HEK293 (cell line): ENCODE measurements at regions not wholly inside any gene's neighbourhood (a gene's known extent, or its start where the extent isn't known, plus 50 kb on each side); places are given as distances from the start of the nearest gene placed in this dataset.

Source experiments
- CTCF ChIA-PET: fragments of 350-600 bp; formaldehyde crosslinking; extraction: SDS; loops from one replicate; lab custom pipeline; 2021; ENCODE audit warnings: antibody characterized with exemption; lab: Yijun Ruan, JAX
- POLR2A ChIA-PET: fragments of 300-600 bp; formaldehyde crosslinking; extraction: SDS; loops from one replicate; lab custom pipeline; 2020; ENCODE audit warnings: antibody characterized with exemption, inconsistent platforms; lab: Yijun Ruan, JAX
- H3K27ac ChIP-seq: fragments of 200-500 bp; sonication (Bioruptor generic); 2 replicates; pipeline ENCODE4 v1.5.1; 2014; ENCODE audit warnings: low read depth, low read length, control low read depth, inconsistent platforms; ENCODE audit errors: extremely low read depth
- H3K36me3 ChIP-seq, 2 experiments: fragments of 200-500 bp in 1 of 2; sonication (Bioruptor generic) in 1 of 2; 1 replicate in 1 of 2; 2 replicates in 1 of 2; pipeline ENCODE4 v1.5.1; 2014 to 2017; ENCODE audit warnings: inconsistent platforms in 2 of 2, low read length in 2 of 2; ENCODE audit not compliant: control insufficient read depth in 2 of 2, insufficient read depth in 1 of 2
- H3K4me1 ChIP-seq: fragments of 200-500 bp; sonication (Bioruptor generic); 2 replicates; pipeline ENCODE4 v1.5.1; 2014; ENCODE audit warnings: mild to moderate bottlenecking, low read length, inconsistent platforms; ENCODE audit not compliant: control insufficient read depth, insufficient read depth
- H3K4me3 ChIP-seq: 2 replicates; pipeline ENCODE4 v1.5.1; 2011; ENCODE audit warnings: low read depth, mild to moderate bottlenecking, control low read depth, low read length, moderate library complexity
- H3K9me3 ChIP-seq: fragments of 200-500 bp; sonication (Bioruptor generic); 2 replicates; pipeline ENCODE4 v1.5.1; 2014; ENCODE audit warnings: low read depth, low read length, inconsistent platforms; ENCODE audit not compliant: control insufficient read depth, insufficient read depth
- EGR2 ChIP-seq: fragments of 450-650 bp; formaldehyde crosslinking; IDR thresholded peaks from 2 replicates; pipeline ENCODE4 v1.5.1; 2016; ENCODE audit warnings: low read depth, missing biosample characterization, missing genetic modification characterization
- FEZF1 ChIP-seq: fragments of 450-650 bp; formaldehyde crosslinking; IDR thresholded peaks from 2 replicates; pipeline ENCODE4 v1.5.1; 2016; ENCODE audit warnings: missing biosample characterization, missing genetic modification characterization
- GLIS1 ChIP-seq: fragments of 450-650 bp; formaldehyde crosslinking; IDR thresholded peaks from 2 replicates; pipeline ENCODE4 v1.5.1; 2016; ENCODE audit warnings: missing biosample characterization, missing genetic modification characterization
- GLIS2 ChIP-seq: fragments of 450-650 bp; formaldehyde crosslinking; IDR thresholded peaks from 2 replicates; pipeline ENCODE4 v1.5.1; 2016; ENCODE audit warnings: missing biosample characterization, missing genetic modification characterization
- KLF1 ChIP-seq: fragments of 450-650 bp; formaldehyde crosslinking; IDR thresholded peaks from 2 replicates; pipeline ENCODE4 v1.5.1; 2016; ENCODE audit warnings: missing biosample characterization, missing genetic modification characterization
- MYNN ChIP-seq: fragments of 450-650 bp; formaldehyde crosslinking; IDR thresholded peaks from 2 replicates; pipeline ENCODE4 v1.5.1; 2016; ENCODE audit warnings: missing biosample characterization, missing genetic modification characterization, borderline replicate concordance
- PRDM1 ChIP-seq: fragments of 450-650 bp; formaldehyde crosslinking; IDR thresholded peaks from 2 replicates; pipeline ENCODE4; 2016; ENCODE audit warnings: missing biosample characterization, missing genetic modification characterization
- REPIN1 ChIP-seq: fragments of 450-650 bp; formaldehyde crosslinking; IDR thresholded peaks from 2 replicates; pipeline ENCODE4 v1.5.1; 2017; ENCODE audit warnings: missing biosample characterization, missing genetic modification characterization, low read depth
- ZFHX2 ChIP-seq: fragments of 450-650 bp; formaldehyde crosslinking; conservative IDR thresholded peaks from 2 replicates; pipeline ENCODE4 v1.5.1; 2016; ENCODE audit warnings: missing biosample characterization, missing genetic modification characterization
- ZNF10 ChIP-seq: fragments of 450-650 bp; formaldehyde crosslinking; IDR thresholded peaks from 2 replicates; pipeline ENCODE4 v1.5.1; 2017; ENCODE audit warnings: missing biosample characterization, missing genetic modification characterization
- ZNF146 ChIP-seq: fragments of 450-650 bp; formaldehyde crosslinking; IDR thresholded peaks from 2 replicates; pipeline ENCODE4 v1.5.1; 2016; ENCODE audit warnings: missing biosample characterization, missing genetic modification characterization
- ZNF248 ChIP-seq: fragments of 450-650 bp; formaldehyde crosslinking; IDR thresholded peaks from 2 replicates; pipeline ENCODE4 v1.5.1; 2017; ENCODE audit warnings: missing biosample characterization, missing genetic modification characterization
- ZNF341 ChIP-seq: fragments of 450-650 bp; formaldehyde crosslinking; IDR thresholded peaks from 2 replicates; pipeline ENCODE4; 2016; ENCODE audit warnings: low read depth, missing biosample characterization, missing genetic modification characterization
- ZNF366 ChIP-seq: fragments of 450-650 bp; formaldehyde crosslinking; conservative IDR thresholded peaks from 2 replicates; pipeline ENCODE4 v1.5.1; 2016; ENCODE audit warnings: missing biosample characterization, missing genetic modification characterization
- ZNF529 ChIP-seq: fragments of 450-650 bp; formaldehyde crosslinking; IDR thresholded peaks from 2 replicates; pipeline ENCODE4 v1.5.1; 2017; ENCODE audit warnings: missing genetic modification characterization, missing biosample characterization; ENCODE audit not compliant: insufficient replicate concordance
- ZNF621 ChIP-seq: fragments of 450-650 bp; formaldehyde crosslinking; IDR thresholded peaks from 2 replicates; pipeline ENCODE4 v1.5.1; 2017; ENCODE audit warnings: missing biosample characterization, missing genetic modification characterization
- ZNF624 ChIP-seq: fragments of 450-650 bp; formaldehyde crosslinking; IDR thresholded peaks from 2 replicates; pipeline ENCODE4 v1.5.1; 2017; ENCODE audit warnings: missing biosample characterization, missing genetic modification characterization
- ZNF76 ChIP-seq: fragments of 450-650 bp; formaldehyde crosslinking; IDR thresholded peaks from 2 replicates; pipeline ENCODE4; 2016; ENCODE audit warnings: low read depth, missing biosample characterization, missing genetic modification characterization, borderline replicate concordance
- ZNF777 ChIP-seq: fragments of 450-650 bp; formaldehyde crosslinking; IDR thresholded peaks from 2 replicates; pipeline ENCODE4 v1.5.1; 2017; ENCODE audit warnings: missing biosample characterization, missing genetic modification characterization, borderline replicate concordance
- ZNF792 ChIP-seq: fragments of 450-650 bp; formaldehyde crosslinking; IDR thresholded peaks from 2 replicates; pipeline ENCODE4 v1.5.1; 2016; ENCODE audit warnings: missing biosample characterization, missing genetic modification characterization
- ZSCAN30 ChIP-seq: fragments of 450-650 bp; IDR thresholded peaks from 2 replicates; pipeline ENCODE4 v1.5.1; 2018; ENCODE audit warnings: missing biosample characterization, mild to moderate bottlenecking, missing genetic modification characterization, moderate library complexity
- TF ChIP-seq, protein P1 (sequence below): fragments of 450-650 bp; formaldehyde crosslinking; IDR thresholded peaks from 2 replicates; pipeline ENCODE4 v1.5.1; 2016; ENCODE audit warnings: missing biosample characterization, missing genetic modification characterization
- TF ChIP-seq, protein P2 (sequence below): fragments of 450-650 bp; formaldehyde crosslinking; IDR thresholded peaks from 2 replicates; pipeline ENCODE4 v1.5.1; 2017; ENCODE audit warnings: missing biosample characterization, mild to moderate bottlenecking, missing genetic modification characterization, moderate library complexity
- TF ChIP-seq, protein P3 (sequence below): fragments of 450-650 bp; formaldehyde crosslinking; IDR thresholded peaks from 2 replicates; pipeline ENCODE4 v1.5.1; 2017; ENCODE audit warnings: missing biosample characterization, missing genetic modification characterization

DNA sequence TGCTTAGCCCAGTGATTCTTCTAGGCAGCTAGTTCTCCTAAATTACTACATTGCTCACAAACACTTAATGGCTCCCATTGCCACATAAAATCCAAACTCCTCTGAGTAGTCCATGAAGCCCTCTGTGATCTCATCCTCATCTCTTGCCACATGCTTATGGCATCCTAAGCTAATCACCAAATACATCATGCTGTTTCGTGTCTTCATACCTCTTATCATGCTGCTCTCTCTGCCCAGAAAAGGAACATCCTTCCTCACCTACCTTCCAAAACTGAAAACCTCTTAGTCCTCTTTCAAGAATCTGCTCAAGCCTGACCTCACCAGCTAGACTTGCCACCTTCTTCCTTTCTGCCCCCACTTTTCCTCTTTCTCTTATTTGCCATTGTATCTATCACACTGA, 108.5 kb downstream of the DUSP6 start:
- TF ChIP-seq, protein P1, sequence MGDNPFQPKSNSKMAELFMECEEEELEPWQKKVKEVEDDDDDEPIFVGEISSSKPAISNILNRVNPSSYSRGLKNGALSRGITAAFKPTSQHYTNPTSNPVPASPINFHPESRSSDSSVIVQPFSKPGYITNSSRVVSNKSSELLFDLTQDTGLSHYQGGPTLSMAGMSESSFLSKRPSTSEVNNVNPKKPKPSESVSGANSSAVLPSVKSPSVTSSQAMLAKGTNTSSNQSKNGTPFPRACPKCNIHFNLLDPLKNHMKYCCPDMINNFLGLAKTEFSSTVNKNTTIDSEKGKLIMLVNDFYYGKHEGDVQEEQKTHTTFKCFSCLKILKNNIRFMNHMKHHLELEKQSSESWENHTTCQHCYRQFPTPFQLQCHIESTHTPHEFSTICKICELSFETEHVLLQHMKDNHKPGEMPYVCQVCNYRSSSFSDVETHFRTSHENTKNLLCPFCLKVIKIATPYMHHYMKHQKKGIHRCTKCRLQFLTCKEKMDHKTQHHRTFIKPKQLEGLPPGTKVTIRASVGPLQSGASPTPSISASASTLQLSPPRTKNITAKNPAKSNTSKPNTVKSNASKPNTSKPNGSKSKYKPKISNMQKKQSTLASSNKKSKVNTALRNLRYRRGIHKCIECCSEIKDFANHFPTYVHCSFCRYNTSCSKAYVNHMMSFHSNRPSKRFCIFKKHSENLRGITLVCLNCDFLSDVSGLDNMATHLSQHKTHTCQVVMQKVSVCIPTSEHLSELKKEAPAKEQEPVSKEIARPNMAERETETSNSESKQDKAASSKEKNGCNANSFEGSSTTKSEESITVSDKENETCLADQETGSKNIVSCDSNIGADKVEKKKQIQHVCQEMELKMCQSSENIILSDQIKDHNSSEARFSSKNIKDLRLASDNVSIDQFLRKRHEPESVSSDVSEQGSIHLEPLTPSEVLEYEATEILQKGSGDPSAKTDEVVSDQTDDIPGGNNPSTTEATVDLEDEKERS (tag by site-specific recombination) = no peak
- TF ChIP-seq ZNF777 (tag by site-specific recombination) (no peak), ZNF621 (tag by site-specific recombination) (no peak), ZNF529 (tag by site-specific recombination) (no peak)
- H3K4me3 ChIP-seq = no peak overlapping the region
- no peaks in the 10 kb centered on the region for H3K9me3 ChIP-seq
- ChIA-PET CTCF (interaction anchor here (1.2 kb wide), 1 partner anchor 13 kb away, joined by 3 read pairs; no protein-coding TSS in a partner anchor), POLR2A (no interaction called here)
- H3K36me3 ChIP-seq = no peaks in the 10 kb centered on the region
- H3K27ac ChIP-seq = no peak overlapping the region
- H3K4me1 ChIP-seq = 0 out of 2 replicates have a peak, but pooled peaks cover 2% of the 10 kb centered on the region

DNA sequence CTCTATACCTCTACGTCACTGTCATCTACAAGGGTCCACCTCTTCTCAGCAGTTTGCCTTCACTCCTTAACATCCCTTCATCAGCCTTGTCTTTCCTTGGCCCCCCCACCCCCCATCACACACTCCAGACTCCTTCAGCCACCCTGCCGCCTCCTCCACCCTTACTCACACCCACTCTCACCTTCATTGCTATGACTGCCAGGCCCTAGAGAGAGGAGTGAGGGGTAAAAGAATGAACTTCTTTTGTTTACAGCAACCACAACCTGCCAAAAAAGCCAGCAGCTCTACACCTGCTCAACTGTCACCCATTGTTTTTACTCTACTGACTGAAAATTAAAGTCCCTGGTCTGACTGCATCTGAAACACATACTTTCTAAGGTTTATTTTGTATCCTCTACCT, 112.8 kb downstream of the DUSP6 start:
- POLR2A ChIA-PET = no interaction called here
- H3K36me3 ChIP-seq = no peaks in the 10 kb centered on the region
- no peak overlapping the region for H3K4me3 ChIP-seq
- H3K27ac ChIP-seq = no peak overlapping the region
- H3K4me1 ChIP-seq = no peaks in the 10 kb centered on the region
- H3K9me3 ChIP-seq = no peaks in the 10 kb centered on the region
- TF ChIP-seq EGR2 (tag by site-specific recombination) (peak; percentile 48), FEZF1 (tag by site-specific recombination) (no peak), ZFHX2 (tag by site-specific recombination) (peak; percentile 73)
- CTCF ChIA-PET = no interaction called here

DNA sequence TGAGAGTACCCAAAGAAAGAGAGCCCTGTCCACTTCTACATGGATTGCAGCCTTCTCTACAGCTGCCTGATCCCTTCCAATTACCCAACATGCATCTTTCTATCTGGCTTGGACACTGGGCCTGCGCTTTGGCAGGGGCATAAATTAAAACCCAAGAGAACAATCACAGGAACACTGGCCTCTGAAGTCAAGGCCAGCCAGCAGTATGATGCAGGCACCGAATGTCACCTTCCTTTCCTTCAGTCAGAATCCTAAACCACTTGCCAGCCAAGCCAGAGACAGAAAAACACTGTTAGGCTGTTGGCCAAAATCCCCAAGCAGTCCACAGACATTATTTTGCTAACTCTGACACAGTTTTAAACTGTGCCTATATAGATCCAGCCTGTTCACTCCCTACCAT, 113.7 kb downstream of the DUSP6 start:
- H3K4me1 ChIP-seq = no peaks in the 10 kb centered on the region
- no peak overlapping the region for H3K27ac ChIP-seq
- H3K36me3 ChIP-seq = no peaks in the 10 kb centered on the region
- no peak overlapping the region for H3K4me3 ChIP-seq
- no peak for TF ChIP-seq ZNF341 (tag by site-specific recombination)
- TF ChIP-seq, protein P2, sequence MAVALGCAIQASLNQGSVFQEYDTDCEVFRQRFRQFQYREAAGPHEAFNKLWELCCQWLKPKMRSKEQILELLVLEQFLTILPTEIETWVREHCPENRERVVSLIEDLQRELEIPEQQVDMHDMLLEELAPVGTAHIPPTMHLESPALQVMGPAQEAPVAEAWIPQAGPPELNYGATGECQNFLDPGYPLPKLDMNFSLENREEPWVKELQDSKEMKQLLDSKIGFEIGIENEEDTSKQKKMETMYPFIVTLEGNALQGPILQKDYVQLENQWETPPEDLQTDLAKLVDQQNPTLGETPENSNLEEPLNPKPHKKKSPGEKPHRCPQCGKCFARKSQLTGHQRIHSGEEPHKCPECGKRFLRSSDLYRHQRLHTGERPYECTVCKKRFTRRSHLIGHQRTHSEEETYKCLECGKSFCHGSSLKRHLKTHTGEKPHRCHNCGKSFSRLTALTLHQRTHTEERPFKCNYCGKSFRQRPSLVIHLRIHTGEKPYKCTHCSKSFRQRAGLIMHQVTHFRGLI = peak; percentile 92
- TF ChIP-seq, all 188 proteins: peak for 1
- ChIA-PET CTCF (interaction anchor here (0.7 kb wide), 1 partner anchor 145 kb away, joined by 4 read pairs; no protein-coding TSS in a partner anchor), POLR2A (no interaction called here)
- H3K9me3 ChIP-seq = no peaks in the 10 kb centered on the region

DNA sequence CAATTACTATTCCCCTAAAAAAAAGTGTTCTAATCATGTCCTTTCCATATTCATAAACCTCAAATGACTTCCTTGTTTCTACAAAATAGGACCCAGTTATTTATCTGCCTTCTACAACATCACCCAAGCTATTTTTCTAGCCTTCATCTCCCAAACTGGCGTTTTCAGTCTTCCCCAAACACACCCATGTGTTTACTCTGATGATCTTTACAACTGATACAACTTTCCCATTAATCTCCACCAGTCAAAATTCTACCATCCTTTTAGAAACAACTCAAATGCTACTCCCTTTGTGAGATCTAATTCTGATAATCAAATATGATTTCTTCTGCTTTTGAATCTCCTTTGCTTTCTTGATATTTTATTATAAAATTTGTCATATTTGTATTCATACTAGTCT, 114.5 kb downstream of the DUSP6 start:
- no peaks in the 10 kb centered on the region for H3K36me3 ChIP-seq
- no peaks in the 10 kb centered on the region for H3K9me3 ChIP-seq
- no peak overlapping the region for H3K27ac ChIP-seq
- ChIA-PET POLR2A (no interaction called here), CTCF (interaction anchor here (0.8 to 0.9 kb wide), 2 partner anchors 11 to 220 kb away, joined by 3 to 5 read pairs; no protein-coding TSS in a partner anchor)
- H3K4me1 ChIP-seq = no peaks in the 10 kb centered on the region
- no peak overlapping the region for H3K4me3 ChIP-seq
- TF ChIP-seq REPIN1 (tag by site-specific recombination) (no peak), ZNF529 (tag by site-specific recombination) (no peak), ZNF76 (no peak), KLF1 (no peak), ZNF146 (tag by site-specific recombination) (no peak), ZNF366 (tag by site-specific recombination) (no peak), ZNF10 (no peak), GLIS1 (no peak), PRDM1 (tag by site-specific recombination) (no peak), MYNN (tag by site-specific recombination) (no peak), ZNF248 (tag by site-specific recombination) (no peak), ZSCAN30 (tag by site-specific recombination) (no peak), ZNF792 (tag by site-specific recombination) (no peak), GLIS2 (tag by site-specific recombination) (no peak), ZNF624 (no peak)
- TF ChIP-seq, protein P3, sequence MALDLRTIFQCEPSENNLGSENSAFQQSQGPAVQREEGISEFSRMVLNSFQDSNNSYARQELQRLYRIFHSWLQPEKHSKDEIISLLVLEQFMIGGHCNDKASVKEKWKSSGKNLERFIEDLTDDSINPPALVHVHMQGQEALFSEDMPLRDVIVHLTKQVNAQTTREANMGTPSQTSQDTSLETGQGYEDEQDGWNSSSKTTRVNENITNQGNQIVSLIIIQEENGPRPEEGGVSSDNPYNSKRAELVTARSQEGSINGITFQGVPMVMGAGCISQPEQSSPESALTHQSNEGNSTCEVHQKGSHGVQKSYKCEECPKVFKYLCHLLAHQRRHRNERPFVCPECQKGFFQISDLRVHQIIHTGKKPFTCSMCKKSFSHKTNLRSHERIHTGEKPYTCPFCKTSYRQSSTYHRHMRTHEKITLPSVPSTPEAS (tag by site-specific recombination) = no peak
